Left kidney (tissue), 1 donor: ENCODE measurements at regions not wholly inside any gene's neighbourhood (a gene's known extent, or its start where the extent isn't known, plus 50 kb on each side); places are given as distances from the start of the nearest gene placed in this dataset.

Experiments
- DNase-seq: peaks from one replicate; pipeline ENCODE4 v3.0.0-alpha.2; 2013

GRCh38 chrX:69277369-69277990, 112.2 kb upstream of the PJA1 start:
- no peak for DNase-seq

DNA sequence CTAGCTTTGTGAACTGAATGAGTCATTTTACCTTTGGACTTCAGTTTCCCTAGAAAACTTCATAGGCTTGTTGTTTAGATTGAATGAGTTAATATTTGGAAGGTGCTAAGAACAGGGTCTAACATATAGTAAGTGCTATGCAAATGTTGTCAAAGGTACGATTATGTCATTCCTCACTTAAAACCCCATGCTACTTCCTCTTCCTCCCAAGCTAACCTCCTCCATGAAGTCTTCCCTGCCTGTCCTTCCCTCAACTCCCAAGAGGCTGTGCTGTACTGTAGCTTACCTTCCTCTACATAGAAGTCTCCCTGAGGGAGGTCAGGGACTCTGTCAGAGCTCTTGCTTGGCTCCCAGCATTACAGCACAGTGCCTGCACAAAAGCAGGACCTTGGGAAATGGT, 103.4 kb upstream of the PJA1 start:
- DNase-seq = no peak

DNA sequence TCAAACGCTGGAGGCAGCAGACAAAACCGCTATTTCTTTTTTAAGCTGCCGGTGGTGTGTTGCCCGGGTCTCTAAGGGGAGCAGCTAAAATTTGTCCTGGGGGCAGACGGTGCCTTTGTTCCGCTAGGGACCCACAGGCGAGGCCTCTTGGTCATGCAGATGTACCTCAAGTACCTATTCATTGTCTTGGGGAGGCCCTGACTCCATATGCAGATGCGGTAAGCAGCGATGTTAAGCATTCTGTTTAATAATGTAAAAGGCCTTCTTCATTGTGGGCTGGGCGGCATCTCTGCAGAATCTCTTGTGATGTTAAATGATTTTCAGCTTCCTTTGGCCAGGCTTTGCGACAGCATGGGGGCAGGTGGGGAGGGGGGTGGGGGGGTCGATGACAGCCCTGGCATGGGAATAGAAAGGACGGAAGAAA, 98.9 kb upstream of the PJA1 start:
- DNase-seq = no peak

GRCh38 chrX:69263251-69263820, 98.1 kb upstream of the PJA1 start:
- no peak for DNase-seq

GRCh38 chrX:69262036-69262936, 97.0 kb upstream of the PJA1 start:
- DNase-seq = no peak

DNA sequence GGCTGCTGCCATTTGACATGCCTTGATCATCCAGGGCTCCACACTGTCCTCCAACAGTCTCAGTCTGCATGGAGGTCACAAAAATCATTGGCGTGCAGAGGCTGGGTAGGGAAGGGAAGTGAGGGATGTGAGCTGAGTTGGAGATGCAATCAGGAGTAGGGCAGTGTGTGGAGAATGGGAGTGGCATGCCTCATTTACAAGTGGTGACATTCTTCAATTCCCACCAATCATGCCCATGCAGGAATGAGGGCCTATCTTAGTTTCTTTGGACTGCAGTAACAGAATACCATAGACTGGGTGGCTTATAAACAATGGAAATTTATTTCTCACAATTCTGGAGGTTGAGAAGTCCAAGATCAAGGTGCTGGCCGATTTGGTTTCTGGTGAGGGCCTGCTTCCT, 94.9 kb upstream of the PJA1 start:
- no peak for DNase-seq

- DNase-seq = no peak
Measured at GRCh38 chrX:69258893-69259292, 93.6 kb upstream of the PJA1 start.

DNA sequence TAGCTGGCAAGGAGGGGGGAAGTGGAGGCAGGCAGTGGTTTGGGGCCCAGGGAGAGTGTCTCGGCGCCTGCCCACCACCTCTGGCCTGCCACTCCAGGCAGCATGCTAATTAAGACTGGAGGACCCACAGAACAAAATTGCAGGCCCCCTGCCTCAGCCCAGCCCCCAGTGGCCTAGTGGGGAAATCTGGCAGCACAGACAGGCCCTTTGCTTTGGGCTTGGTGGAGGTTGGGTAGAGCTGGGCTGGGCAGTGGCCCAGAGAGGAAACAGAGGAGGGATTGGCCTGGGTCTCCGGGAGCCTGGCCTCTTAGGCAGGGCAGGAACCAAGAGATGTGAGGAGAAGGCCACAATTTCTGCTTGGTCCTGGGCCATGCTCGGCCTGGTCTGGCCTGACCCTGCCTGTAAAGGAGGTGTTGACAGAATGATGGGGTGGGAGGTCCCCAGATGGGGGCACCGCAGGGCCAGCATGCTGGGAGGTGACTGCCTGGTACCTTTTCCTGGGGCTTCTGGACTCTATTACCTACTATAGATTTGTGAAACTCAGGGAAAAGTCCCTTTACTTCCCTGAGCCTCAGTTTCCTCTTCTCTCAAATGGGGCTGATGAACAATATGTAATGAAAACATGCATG, 92.4 kb upstream of the PJA1 start:
- no peak for DNase-seq

GRCh38 chrX:69256291-69256565, 91.0 kb upstream of the PJA1 start:
- no peak for DNase-seq

- no peak for DNase-seq
Measured at GRCh38 chrX:69255441-69256290, 90.4 kb upstream of the PJA1 start.

GRCh38 chrX:69253821-69254220, 88.6 kb upstream of the PJA1 start:
- no peak for DNase-seq

DNA sequence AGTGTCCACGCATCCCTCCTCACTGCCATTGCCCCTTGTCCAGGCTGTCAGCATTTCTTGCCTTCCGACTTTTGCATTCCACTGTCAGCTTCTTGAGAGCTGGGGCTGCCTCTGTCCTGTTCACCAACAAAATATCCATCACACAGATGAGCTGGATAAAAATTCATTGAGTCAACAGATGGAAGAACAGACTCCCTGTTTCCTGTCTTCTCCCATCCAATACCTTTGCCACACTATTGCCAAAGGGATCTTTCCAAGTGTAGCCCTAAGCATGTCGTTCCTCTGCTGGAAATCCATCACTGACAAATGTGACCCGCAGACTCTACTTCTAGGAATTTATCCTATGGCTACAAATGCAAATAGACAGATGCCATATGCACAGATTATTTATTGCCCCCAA, 78.0 kb upstream of the PJA1 start:
- no peak for DNase-seq

GRCh38 chrX:69238887-69239231, 73.6 kb upstream of the PJA1 start:
- no peak for DNase-seq

DNA sequence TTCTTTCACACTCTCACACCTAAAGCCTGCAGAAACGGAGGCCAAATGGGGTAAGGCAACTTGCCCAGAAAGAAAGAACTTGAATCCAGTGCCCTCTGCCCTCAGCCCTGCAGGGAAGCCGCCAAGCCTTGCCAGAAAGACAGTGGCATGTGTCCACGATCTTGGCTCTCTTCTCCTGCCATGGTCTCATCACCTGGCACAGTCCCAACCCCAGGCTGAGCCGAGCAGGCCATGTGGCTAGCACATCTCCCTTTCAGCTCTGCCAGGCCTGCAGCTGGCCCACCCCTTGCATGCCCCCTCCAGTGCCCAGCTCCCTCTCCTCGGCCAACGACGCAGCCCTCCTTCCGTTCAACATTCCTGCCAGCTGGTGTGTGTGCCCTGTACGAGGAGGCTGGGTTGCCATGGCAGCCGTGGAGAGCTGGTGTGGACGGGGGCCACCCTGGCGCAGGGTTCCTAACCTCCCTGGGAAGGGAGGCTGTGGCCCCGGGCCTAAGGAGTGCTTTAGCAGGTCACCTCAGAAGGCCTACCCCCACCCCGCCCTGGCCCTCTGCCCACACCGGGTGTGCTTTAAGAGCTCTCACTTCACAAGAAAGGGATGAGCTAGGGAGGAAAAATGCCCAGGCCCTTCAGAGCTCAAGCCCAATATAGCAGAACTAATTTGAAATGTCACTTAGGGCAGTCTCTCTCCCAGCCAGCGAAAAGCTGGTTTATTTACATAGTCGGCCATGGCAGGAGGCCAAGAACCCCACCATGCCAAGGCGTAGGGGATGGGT, 73.0 kb upstream of the PJA1 start:
- DNase-seq = peak; percentile 21

DNA sequence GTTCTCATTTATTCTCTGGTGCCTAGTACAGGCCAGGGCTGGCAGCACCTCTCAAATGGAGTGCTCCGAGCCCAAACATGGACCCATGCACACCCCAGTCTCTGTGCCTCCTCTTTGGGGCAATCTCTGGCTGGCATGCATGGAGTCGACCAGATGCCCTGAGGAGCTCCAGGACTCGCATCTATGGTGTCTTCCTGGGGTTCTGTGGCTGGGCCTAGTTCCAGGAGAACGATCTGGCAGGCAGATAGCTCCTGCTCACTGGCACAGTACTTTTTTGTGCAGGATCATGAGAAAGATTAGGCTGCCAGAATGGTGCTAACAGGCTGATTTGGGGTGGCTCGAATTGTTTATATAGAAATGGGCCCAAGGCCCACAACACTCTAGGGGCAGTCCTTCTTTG, 72.0 kb upstream of the PJA1 start:
- DNase-seq = no peak

DNA sequence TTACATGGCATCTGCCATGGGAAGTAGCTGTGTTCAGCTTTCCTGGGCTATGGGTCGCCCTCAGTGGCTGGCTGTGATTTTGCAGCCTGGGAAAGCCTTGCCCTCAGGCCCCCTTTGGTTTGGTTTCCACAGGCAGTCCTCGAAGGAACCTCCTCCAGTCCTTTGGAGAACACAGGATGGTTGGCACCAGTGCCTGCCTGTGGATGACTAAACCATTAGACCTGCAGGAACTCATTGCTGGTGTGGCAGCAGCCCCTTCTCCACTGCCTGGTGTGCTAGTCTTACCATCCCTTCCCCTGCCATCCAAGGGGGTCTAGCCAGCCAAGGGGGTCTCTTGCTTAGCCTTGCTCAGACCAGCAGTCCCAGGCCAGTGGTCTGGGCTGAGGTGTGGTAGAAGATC, 71.4 kb upstream of the PJA1 start:
- no peak for DNase-seq

DNA sequence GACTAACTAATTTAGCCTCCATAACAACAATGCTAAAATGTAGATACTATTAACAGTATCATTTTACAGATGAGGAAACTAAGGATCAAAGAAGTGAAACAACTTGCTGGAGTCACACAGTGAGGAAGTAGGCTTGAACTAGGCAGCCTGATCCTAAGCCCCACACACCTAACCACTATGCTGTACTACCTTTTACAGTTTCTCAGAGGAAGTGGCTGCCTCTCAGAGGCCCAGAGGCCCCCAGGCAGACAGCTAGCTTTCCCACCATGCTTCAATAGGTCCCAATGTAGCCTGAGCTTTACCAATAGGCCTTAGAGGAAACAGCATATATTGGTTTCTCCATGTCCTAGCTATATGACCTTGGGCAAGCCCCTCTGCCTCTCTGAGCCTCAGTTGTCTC, 69.4 kb upstream of the PJA1 start:
- DNase-seq = no peak

DNA sequence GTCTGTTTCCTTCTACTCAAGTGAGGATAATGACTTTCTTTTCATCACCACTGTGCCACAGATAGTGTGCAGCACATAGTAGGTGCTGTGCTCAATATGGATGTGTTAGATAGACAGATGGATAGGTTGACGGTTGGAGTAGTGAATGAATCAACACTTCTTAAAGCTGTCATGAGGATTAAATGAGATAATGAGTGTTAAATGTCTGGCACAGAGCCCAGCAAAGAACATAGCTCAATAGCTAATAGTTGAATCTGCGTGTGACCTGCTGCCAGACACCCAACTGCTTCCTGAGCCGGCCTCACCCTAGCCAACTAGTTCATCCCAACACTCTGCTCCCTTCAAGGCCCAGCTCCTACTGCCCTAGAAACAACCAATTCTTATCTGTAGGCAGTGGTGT, 67.7 kb upstream of the PJA1 start:
- no peak for DNase-seq

GRCh38 chrX:69231903-69232302, 66.7 kb upstream of the PJA1 start:
- no peak for DNase-seq

- no peak for DNase-seq
Measured at GRCh38 chrX:69229436-69229835, 64.2 kb upstream of the PJA1 start.

- no peak for DNase-seq
Measured at GRCh38 chrX:69228732-69229131, 63.5 kb upstream of the PJA1 start.
